ENCODE measurements at regions not wholly inside any gene's neighbourhood (a gene's known extent, or its start where the extent isn't known, plus 50 kb on each side); places are given as distances from the start of the nearest gene placed in this dataset.
A peak's percentile ranks its signal among the peaks of the same experiment; 100 is the strongest.

DNA sequence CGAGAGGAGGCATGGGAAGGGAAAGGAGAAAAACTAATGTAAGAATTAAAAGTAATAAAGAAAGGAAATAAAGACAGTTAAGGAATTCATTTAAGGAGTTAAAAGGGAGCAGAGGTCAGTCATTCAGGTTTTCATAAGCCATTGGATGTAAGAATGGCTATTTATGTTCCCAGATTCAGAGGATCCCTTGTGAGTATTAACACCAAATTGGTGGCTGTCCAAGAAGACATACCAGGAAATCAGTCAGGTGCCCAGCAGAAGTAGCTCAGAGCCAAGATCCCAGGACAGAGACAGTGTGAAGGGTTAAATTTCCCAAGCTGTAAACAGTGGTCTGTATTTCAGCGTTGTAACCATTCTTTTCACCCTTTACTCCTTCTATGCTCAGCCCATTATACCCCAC, 550.4 kb downstream of the BCL11A start:
- DNase-seq (ENCODE audit: low read depth in 2 of 3, low spot score in 2 of 3), result no peak

GRCh38 chr2:60002183-60002867, 551.1 kb downstream of the BCL11A start:
- DNase-seq (ENCODE audit: low read depth in 2 of 3, low spot score in 2 of 3), result peak in 2 of 3 donors; percentile 32 to 59

DNA sequence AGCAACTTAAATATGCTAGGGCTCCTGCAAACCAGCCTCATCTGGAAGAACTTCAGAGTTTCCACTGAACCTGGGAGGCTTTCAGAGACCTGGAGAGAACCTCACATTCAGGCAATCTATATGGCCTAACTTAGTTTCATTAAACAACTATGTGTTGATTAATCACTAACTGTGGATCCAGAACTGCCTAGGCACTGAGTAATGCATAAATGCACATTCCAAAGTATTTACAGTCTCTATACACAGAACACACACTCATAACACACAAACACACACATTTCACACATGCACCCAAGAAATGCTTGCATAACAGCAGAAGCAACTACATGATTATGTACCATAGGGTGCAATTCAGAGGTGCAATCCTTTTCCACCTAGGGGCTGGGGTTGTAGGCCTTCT, 552.8 kb downstream of the BCL11A start:
- no peak for DNase-seq (ENCODE audit: low read depth in 2 of 3, low spot score in 2 of 3)

- no peak for DNase-seq (ENCODE audit: low read depth in 2 of 3, low spot score in 2 of 3)
These were observed 555.1 kb downstream of the BCL11A start for GRCh38 chr2:59998324-59998723.

DNA sequence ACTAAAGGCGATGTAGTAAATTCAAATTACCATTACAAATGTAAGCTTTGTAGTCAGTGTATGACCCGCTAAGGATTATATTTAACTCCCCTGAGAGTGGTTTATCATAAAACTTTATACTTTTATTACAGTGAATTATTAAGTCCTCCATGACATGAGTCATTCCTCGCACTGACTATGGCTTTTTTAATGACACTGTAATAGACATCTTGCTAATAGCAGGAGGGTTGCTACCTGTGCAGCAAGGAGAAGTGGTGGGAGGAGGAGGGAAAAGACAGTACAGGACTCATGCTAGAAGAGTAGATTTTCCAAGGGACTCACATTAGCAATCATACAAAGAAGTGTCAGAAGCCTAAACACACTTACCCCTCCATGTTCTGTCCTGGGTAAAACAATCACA, 556.1 kb downstream of the BCL11A start:
- DNase-seq (ENCODE audit: low read depth in 2 of 3, low spot score in 2 of 3), result no peak

GRCh38 chr2:59996855-59997254, 556.6 kb downstream of the BCL11A start:
- DNase-seq (ENCODE audit: low read depth in 2 of 3, low spot score in 2 of 3), result no peak

DNA sequence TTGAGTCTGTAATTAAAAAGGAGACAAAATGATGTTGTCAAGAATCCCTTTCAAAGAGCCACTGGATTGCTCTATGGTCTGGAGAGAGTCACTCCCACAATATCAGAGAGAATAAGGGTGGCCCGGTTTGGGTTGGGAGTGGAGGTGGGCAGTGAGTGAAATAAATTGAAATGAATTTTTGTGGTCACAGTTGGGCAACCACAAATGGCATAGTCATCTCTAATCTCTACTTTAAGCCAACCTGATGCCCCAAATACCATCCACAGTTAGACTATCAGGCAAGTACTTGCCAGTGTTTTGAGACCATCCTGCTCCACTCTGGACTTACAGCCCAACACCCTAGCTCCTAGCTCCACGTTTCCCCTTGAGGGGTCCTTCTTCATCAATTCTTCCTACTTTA, 559.7 kb downstream of the BCL11A start:
- no peak for DNase-seq (ENCODE audit: low read depth in 2 of 3, low spot score in 2 of 3)

GRCh38 chr2:59988341-59988740, 565.1 kb downstream of the BCL11A start:
- no peak for DNase-seq (ENCODE audit: low read depth in 2 of 3, low spot score in 2 of 3)

DNA sequence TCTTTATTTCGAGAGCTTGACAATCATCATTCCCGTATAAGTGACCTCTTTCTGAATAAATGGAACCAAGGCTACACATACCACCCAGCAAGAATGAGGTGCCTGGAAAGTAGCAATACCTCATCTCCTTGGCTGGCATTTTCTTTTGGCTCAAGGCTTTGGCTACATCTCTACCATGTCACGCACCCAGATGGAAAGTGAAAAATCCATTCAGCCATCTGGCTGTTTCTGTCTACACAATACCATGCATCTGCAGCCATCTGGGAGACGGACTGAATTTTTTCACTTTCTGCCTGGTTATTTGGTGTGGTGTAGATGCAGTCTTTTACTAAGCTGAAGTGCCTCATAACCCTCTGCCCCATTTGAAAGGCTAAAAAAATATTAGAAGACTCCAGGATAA, 566.9 kb downstream of the BCL11A start:
- DNase-seq (ENCODE audit: low read depth in 2 of 3, low spot score in 2 of 3), result no peak

- no peak for DNase-seq (ENCODE audit: low read depth in 2 of 3, low spot score in 2 of 3)
These were observed 567.5 kb downstream of the BCL11A start for GRCh38 chr2:59985923-59986322.

GRCh38 chr2:59974051-59974766, 579.2 kb downstream of the BCL11A start:
- DNase-seq (ENCODE audit: low read depth in 2 of 3, low spot score in 2 of 3), result no peak

- DNase-seq (ENCODE audit: low read depth in 2 of 3, low spot score in 2 of 3), result no peak
These were observed 584.3 kb downstream of the BCL11A start for GRCh38 chr2:59969161-59969560.

DNA sequence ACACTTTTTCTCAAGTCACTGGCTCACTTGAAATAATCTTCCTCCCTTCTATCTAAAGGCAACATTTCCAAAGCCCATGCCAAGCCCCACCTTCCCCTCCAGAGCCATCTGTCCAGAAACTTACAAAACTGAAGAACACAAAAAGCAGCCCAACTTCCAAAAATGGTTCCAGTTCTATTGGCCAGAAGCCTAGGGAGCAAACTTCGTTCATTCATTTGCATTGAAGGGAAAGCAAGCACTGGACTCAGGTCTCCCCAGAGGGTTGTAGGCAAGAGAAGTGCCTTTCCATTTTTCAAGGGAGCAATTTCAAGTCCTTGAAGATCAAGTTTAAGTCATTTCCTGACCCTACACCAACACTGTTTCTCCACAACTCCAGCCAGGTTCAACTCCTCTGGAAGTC, 585.0 kb downstream of the BCL11A start:
- no peak for DNase-seq (ENCODE audit: low read depth in 2 of 3, low spot score in 2 of 3)

GRCh38 chr2:59967691-59968090, 585.8 kb downstream of the BCL11A start:
- no peak for DNase-seq (ENCODE audit: low read depth in 2 of 3, low spot score in 2 of 3)

DNA sequence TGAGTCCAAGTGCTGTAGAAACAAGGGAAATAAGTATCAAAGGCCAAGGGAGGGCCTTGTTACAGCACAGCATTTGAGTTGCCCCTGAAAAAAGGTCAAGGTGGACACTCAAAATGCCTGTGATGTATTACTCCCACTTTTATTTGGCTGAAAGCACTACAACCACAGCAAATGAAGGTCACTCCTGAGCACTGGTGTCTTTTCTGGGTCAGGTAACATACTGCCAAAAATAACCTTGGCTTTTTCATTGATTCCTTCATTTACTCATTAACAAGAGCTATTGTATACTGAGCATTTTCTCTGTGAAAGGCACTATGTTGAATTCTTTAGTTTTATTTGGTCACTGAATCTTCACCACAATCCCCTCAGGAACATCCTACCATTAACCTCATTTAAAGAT, 590.3 kb downstream of the BCL11A start:
- no peak for DNase-seq (ENCODE audit: low read depth in 2 of 3, low spot score in 2 of 3)

DNA sequence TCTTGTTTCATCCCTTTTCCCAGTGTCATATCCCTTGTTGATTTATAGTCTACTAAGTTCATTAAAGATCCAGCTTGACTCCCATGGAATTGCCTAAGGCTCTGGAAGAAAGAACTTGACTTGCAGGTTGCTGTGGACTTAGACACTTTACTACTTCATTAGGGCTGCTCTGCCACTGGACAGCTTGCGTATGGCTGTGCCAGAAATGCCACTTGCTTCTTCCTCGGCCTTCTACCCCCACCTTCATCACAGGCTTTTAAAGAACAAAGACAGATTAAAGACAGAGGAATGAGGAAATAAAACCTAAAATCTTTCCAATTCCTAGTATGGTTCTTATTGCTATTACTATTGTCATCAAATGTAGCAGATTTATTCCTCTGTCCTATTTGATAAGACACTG, 591.7 kb downstream of the BCL11A start:
- no peak for DNase-seq (ENCODE audit: low read depth in 2 of 3, low spot score in 2 of 3)

GRCh38 chr2:59959944-59960343, 593.5 kb downstream of the BCL11A start:
- DNase-seq (ENCODE audit: low read depth in 2 of 3, low spot score in 2 of 3), result no peak

DNA sequence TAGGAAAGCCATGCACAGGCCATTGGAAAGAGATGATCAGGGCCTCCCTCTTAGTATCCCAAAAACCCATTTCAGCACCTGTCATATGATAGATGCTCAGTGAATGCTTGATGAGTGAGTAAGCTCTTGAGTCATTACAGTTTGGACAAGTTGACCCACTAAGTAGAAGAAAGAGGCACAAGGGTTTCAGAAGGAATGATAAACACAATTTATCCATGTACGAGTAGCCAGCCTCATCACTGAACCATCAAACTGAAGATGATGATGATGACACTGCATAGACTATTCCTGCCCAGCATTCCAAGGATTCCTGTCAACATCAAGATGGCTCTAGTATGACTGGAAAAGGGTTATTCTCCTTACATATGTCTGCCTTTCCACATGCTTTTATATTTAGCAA, 596.0 kb downstream of the BCL11A start:
- no peak for DNase-seq (ENCODE audit: low read depth in 2 of 3, low spot score in 2 of 3)

DNA sequence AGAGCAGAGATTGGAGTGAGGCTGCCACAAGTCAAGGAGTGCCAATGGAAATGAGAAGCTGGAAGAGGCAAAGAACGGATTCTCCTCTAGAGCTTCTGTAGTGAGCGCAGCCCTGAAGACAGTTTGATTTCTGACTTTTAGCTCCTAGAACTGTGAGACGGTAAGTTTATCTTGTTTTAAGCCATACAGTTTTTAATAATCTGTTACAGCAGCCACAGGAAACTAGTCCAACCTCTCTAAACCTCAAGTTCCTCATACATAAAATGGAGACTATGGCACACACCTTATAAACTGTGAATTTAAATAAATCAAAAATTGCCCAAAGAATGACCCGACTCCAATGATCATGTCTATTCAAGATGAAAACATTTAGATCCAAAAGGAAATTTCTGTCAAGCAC, 596.5 kb downstream of the BCL11A start:
- peak in 2 of 3 donors; percentile 9 to 60 for DNase-seq (ENCODE audit: low read depth in 2 of 3, low spot score in 2 of 3)

DNA sequence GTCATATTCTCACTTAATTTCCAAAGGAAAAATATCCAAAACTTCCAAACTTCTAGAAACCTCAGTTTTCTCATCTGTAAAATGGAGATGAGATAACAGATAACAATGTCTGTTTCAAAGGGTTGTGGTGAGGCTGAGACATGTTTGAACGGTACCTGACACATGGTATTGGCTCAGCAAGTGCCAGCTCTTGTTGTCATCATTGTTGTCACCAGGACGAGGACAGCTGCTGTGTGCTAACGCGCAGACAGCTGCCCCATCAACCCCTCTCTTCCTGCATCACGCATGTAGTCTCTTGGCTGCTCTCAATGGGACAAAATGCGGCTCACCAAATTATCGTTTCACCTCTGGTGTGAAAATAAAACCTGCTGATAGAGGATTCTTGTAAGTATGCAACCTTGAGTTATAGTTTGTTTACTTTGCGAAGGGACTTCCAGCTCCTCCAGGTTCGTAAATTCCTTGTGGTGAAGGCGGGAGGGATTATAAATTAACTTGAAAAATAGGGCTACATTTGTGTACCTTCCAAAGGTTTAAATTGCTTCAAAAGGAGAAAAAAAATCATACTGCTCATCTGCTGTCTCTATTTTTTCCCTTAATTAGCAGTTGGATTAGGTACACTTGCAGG, 605.4 kb downstream of the BCL11A start:
- no peak for DNase-seq (ENCODE audit: low read depth in 2 of 3, low spot score in 2 of 3)

DNA sequence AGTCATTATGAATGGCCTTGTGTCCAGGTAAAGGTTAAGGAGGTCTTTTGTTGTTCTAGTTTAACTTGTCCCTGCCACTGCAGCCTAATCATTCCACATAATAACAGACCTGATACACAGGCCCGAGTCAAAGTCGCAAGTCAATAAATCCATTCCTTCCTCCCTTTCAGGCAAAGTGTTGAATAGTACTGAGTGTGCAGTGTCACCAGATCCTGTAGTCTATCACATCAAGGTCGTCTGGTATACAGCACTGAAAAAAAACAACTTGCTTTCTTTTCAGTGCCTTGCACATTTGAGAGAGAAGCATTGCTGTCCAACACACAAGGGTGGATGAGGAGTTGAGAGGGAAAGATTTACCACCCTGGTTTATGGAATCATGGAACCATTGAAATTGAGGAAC, 606.2 kb downstream of the BCL11A start:
- no peak for DNase-seq (ENCODE audit: low read depth in 2 of 3, low spot score in 2 of 3)

DNA sequence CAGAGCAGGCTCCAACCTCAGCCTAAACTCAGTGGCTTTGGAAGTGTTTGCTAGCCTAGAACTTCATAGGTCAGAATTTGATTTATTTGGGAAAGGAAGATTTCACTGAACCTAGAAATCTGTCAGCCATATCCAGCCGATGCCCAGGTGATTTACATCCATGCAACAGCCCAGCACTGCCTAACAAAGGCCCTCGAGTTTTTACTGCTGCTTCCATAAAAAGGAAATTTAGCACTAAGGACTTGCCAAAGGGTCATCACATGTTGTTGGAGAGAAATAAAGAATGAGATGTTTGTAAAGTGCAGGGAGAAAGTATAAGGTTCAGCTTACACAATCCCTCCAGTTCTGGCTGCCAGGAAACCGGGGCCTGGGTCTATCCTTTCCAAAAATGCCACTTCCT, 614.2 kb downstream of the BCL11A start:
- DNase-seq (ENCODE audit: low read depth in 2 of 3, low spot score in 2 of 3), result no peak
